Stimulated activated CD8-positive, alpha-beta memory T cell treated with anti-CD3 and anti-CD28 coated beads, Interleukin-4, amount 100 ng/mL, for 1 hour (primary cell): ENCODE measurements at regions not wholly inside any gene's neighbourhood (a gene's known extent, or its start where the extent isn't known, plus 50 kb on each side); places are given as distances from the start of the nearest gene placed in this dataset.

Source experiments
- DNase-seq, 2 donors: peaks; one replicate each; pipeline ENCODE4 v3.0.0-alpha.2; 2020; ENCODE audit warnings: low read depth in 2 of 2, low spot score in 1 of 2

GRCh38 chr17:77361986-77362620 is 221.3 kb downstream of the SEC14L1 start:
- DNase-seq: no peak

GRCh38 chr17:77363821-77364361 is 223.1 kb downstream of the SEC14L1 start:
- no peak for DNase-seq

- DNase-seq: no peak
Measured at GRCh38 chr17:77364381-77364911, 223.7 kb downstream of the SEC14L1 start.

- DNase-seq: no peak
Measured at GRCh38 chr17:77364941-77365583, 224.3 kb downstream of the SEC14L1 start.

GRCh38 chr17:77365584-77366186 is 224.9 kb downstream of the SEC14L1 start:
- DNase-seq: no peak

GRCh38 chr17:77366206-77366557 is 225.4 kb downstream of the SEC14L1 start:
- no peak for DNase-seq

- no peak for DNase-seq
Measured at GRCh38 chr17:77366558-77367245, 225.9 kb downstream of the SEC14L1 start.

- no peak for DNase-seq
Measured at GRCh38 chr17:77369544-77369971, 228.8 kb downstream of the SEC14L1 start.

GRCh38 chr17:77370586-77370985 is 229.8 kb downstream of the SEC14L1 start:
- DNase-seq: no peak

GRCh38 chr17:77371117-77371887 is 230.5 kb downstream of the SEC14L1 start:
- DNase-seq: no peak

- DNase-seq: no peak
Measured at GRCh38 chr17:77371888-77372443, 231.2 kb downstream of the SEC14L1 start.

- DNase-seq: peak in 1 of 2 donors; percentile 17
Measured at GRCh38 chr17:77372444-77373298, 231.9 kb downstream of the SEC14L1 start.

- DNase-seq: no peak
Measured at GRCh38 chr17:77373299-77374169, 232.8 kb downstream of the SEC14L1 start.

- peak; percentile 31 to 51 for DNase-seq
Measured at GRCh38 chr17:77374170-77374936, 233.6 kb downstream of the SEC14L1 start.

GRCh38 chr17:77375108-77375916 is 234.5 kb downstream of the SEC14L1 start:
- DNase-seq: no peak

GRCh38 chr17:77375917-77376651 is 235.3 kb downstream of the SEC14L1 start:
- peak; percentile 36 to 45 for DNase-seq
